Activated T-cell treated with anti-CD3 and anti-CD28 coated beads, Interleukin-2, amount 50 U/mL, for 48 hours (primary cell): ENCODE measurements at regions not wholly inside any gene's neighbourhood (a gene's known extent, or its start where the extent isn't known, plus 50 kb on each side); places are given as distances from the start of the nearest gene placed in this dataset.
"Not testable (repeated sequence)": the region's sequence is repeated elsewhere in the genome, so short reads cannot be mapped to it uniquely, and the experiment has no call there.

Experiments used
- DNase-seq, 2 experiments: peaks; one replicate each; pipeline ENCODE4 v3.0.0-alpha.2; 2020

- no peak for DNase-seq
These were observed 234.1 kb downstream of the TUBA3C start for GRCh38 chr13:18947376-18947977.

GRCh38 chr13:18946738-18947137 lies 234.9 kb downstream of the TUBA3C start:
- no peak for DNase-seq

GRCh38 chr13:18944501-18945068 lies 237.0 kb downstream of the TUBA3C start:
- no peak for DNase-seq

- DNase-seq = no peak
These were observed 237.8 kb downstream of the TUBA3C start for GRCh38 chr13:18943721-18944391.

- no peak for DNase-seq
These were observed 238.4 kb downstream of the TUBA3C start for GRCh38 chr13:18943273-18943672.

- no peak for DNase-seq
These were observed 245.5 kb downstream of the TUBA3C start for GRCh38 chr13:18936104-18936503.

DNA sequence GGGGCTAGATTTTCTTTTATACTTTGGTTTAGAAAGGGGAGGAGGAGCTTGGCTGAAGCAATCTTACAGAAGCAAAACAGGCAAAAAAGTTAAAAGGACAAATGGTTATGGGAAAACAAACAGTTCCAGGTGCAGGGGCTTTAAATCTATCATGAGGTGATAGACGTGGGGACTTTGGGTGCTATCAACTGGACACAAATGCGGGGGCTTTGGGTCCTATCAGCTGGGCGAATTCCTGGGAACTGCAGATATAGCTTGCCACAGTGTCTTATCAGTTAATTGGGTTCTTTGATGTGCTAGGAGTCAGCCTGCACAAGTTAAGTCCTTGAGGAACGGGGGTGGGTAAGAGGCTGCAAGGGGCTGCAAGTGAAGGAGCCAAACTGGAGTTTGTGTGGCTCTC lies 260.6 kb downstream of the TUBA3C start:
- no peak for DNase-seq

DNA sequence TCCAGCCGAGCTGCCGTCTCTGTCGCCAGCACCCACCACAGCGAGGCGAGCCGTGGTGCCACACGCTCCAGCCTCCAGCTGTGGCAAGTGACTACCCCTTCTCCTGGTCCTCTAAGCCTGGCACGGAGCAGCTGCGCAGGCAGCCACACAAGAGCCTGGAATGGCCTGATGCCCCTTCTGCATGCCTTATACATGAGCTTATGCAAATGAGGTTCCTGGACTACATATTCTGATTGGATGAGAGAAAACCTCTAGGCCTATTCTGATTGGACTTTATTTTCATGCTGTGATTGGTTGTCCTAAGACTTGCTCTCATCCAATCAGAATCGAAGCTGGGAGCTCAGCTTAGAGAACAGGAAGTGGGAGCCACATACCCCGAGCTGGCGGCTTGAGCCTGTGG lies 276.5 kb downstream of the TUBA3C start:
- not testable (repeated sequence) for DNase-seq

- DNase-seq = not testable (repeated sequence)
These were observed 286.2 kb downstream of the TUBA3C start for GRCh38 chr13:18895411-18895810.

GRCh38 chr13:18891242-18891641 lies 290.4 kb downstream of the TUBA3C start:
- not testable (repeated sequence) for DNase-seq

DNA sequence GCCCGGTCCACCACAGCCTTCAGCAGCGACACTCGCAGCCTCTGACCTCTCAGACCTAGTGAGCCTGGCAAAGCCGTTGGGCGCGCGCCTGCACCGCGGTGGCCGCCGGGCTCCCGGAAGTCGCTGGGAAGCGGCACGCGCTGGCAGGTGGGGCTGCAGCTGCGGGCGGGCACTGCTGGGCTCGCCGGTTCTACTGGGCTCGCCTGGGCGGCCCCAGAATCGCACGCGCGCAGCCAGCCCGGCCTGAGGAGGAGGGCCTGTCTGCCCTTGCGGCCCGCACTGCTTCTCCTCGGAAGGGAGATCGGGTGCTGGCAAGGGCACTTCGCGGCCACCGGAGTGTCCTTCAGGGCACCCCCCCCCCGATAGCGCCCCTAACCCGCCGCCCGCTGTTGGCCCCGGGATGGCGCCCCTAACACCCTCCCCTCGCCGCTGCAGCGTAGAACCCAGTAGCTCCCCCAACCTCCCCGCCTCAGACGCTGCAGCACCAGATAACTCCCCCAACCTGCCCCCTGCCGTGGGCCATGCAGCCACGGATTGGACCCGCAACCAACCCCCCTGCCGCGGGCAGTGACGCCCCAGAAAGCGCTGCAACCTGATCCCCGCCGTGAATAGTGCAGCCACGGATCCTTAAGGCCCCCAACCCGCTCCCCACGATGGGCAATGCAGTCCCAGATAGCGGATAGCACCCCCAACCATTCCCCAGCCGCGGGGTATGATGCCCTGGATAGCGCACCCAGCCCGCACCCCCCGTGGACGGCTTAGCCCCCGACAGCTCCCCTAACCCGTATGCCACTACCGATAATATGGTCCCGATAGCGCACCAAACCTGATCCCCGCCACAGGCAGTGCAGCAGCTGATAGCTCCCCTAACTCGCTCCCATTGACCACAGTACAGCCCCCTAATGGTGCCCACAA lies 306.5 kb downstream of the TUBA3C start:
- DNase-seq = not testable (repeated sequence)

DNA sequence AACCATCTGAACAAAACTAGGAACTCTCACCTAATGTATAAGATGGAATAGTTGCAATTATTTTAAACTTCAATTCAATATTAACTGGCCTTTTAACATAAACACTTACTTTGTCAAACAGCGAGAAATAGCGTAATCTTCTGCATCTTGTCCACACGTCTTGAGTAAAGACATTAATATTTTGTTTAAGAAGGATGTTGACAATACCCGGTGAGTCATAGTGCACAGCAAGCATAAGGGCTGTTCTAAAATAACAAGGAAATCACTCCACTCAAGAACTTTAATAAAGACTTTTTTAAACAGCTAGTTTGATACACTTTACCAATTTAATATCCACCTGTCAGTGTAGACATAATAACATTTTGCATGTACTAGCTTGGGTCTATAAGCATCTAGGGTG lies 311.1 kb downstream of the TUBA3C start:
- not testable (repeated sequence) for DNase-seq

- not testable (repeated sequence) for DNase-seq
These were observed 312.3 kb downstream of the TUBA3C start for GRCh38 chr13:18869365-18869764.

- DNase-seq = not testable (repeated sequence)
These were observed 343.5 kb downstream of the TUBA3C start for GRCh38 chr13:18837986-18838629.

DNA sequence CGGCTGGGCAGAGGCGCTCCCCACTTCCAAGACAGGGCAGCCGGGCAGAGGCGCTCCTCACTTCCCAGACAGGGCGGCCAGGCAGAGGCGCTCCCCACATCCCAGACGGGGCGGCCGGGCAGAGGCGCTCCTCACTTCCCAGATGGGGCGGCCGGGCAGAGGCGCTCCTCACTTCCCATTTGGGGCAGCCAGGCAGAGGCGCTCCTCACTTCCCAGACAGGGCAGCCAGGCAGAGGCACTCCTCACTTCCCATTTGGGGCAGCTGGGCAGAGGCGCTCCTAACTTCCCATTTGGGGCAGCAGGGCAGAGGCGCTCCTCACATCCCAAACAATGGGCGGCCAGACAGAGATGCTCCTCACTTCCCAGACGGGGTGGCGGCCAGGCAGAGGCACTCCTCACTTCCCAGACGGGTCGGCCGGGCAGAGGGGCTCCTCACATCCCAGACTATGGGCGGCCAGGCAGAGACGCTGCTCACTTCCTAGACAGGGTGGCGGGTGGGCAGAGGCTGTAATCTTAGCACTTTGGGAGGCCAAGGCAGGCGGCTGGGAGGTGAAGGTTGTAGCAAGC lies 344.4 kb downstream of the TUBA3C start:
- DNase-seq = not testable (repeated sequence)

DNA sequence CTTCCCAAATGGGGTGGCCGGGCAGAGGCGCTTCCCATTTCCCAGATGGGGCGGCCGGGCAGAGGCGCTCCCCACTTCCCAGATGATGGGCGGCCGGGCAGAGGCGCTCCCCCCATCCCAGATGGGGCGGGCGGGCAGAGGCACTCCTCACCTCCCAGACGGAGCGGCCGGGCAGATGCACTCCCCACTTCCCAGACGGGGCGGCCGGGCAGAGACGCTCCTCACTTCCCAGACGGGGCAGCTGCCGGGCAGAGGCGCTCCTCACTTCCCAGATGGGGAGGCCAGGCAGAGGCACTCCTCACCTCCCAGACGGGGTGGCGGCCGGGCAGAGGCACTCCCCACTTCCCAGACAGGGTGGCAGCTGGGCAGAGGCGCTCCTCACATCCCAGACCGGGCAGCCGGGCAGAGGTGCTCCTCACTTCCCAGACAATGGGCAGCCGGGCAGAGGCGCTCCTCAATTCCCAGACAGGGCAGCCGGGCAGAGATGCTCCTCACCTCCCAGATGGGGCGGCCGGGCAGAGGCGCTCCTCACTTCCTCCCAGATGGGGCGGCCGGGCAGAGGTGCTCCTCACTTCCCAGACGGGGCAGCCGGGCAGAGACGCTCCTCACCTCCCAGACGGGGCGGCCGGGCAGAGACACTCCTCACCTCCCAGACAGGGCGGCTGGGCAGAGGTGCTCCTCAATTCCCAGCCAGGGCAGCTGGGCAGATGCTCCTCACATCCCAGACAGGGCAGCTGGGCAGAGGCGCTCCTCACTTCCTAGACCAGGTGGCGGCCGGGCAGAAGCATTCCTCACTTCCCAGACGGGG lies 345.0 kb downstream of the TUBA3C start:
- DNase-seq = not testable (repeated sequence)

DNA sequence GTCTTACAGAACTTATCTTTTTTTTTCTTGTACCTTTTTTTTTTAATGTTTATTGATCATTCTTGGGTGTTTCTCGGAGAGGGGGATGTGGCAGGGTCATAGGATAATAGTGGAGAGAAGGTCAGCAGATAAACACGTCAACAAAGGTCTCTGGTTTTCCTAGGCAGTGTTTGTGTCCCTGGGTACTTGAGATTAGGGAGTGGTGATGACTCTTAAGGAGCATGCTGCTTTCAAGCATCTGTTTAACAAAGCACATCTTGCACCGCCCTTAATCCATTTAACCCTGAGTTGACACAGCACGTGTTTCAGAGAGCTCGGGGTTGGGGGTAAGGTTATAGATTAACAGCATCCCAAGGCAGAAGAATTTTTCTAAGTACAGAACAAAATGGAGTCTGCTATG lies 345.9 kb downstream of the TUBA3C start:
- DNase-seq = not testable (repeated sequence)

DNA sequence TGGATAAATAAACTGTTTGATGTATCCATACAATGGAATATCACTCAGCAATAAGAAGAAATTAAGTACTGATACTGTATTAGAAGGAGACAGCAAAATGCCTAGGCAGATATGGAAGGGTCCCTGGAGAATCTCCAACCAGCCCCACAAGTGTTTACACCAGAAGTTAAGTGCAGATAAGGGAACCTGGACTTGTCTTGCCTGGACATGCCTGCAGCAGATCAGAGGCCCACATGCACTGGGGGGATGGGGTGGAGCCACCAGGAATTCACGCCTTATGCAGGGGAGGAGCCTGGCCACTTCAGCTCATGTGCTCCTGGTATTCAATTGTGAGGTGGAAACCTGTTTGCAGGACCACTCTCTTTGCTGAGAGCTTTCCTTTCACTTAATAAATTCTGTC lies 356.9 kb downstream of the TUBA3C start:
- DNase-seq = not testable (repeated sequence)

DNA sequence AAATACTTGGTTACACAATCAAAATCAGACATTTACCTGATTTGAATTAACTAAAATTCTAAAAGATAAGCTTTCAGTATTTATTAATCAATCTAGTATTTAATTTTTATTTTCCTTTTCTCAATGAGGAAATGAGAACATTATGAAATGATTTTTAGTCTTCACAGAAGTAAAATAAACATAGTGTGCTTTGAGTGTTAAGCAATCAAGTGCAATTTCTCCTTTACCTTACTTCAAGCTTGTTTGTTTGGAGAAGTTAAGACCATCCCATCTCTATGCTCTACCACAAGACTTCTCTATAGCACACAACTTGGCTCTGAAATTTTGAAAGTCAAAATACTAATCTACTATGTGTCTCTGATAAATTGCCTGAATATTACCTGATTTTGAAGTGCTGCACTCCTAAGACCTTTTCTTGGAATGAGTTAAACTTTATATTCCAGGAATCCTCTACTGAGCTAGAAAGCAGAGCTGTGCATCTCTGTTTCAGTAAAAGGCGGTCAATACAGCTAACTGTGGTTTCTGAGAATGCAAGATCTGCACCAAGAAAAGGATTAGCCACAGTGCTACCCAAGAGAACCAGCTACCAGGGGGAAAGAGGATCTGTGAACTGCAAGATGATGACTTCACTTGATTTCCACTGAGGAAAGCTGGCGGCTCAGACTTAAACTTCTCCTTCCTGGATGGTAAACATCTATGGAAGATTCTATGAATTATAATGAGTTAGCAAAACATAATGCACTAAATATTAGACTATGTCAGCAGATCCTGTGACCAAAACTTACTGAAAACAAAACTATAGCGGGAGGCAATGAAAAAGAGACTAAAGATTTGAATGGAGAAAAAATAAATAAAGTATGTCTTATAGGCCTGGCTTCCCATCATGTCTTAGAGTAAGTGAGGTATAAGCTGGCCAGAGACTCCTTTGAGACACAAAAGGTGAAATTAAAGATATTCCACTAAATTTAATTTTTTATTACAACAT lies 358.7 kb downstream of the TUBA3C start:
- DNase-seq = not testable (repeated sequence)

GRCh38 chr13:18773988-18774387 lies 407.6 kb downstream of the TUBA3C start:
- peak in 1 of 2 experiments; percentile 15 for DNase-seq
